ENCODE measurements at regions not wholly inside any gene's neighbourhood (a gene's known extent, or its start where the extent isn't known, plus 50 kb on each side); places are given as distances from the start of the nearest gene placed in this dataset.

GRCh38 chr12:45535610-45536180 is 193.8 kb upstream of the ARID2 start:
- DNase-seq (ENCODE audit: low read depth): no peak
- TF ChIP-seq CTCF (conservative IDR thresholded peaks at IDR 0.05; ENCODE audit: low read depth, low read length): no peak

GRCh38 chr12:45536284-45536683 is 193.2 kb upstream of the ARID2 start:
- no peak for DNase-seq (ENCODE audit: low read depth)
- no peak overlapping the region for H3K4me3 ChIP-seq (ENCODE audit: low read depth, low read length)
- no peak for TF ChIP-seq CTCF (conservative IDR thresholded peaks at IDR 0.05; ENCODE audit: low read depth, low read length)

More at GRCh38 chr12:45535610-45536180, 193.8 kb upstream of the ARID2 start:
- no peak overlapping the region for H3K4me3 ChIP-seq (ENCODE audit: low read depth, low read length)

DNA sequence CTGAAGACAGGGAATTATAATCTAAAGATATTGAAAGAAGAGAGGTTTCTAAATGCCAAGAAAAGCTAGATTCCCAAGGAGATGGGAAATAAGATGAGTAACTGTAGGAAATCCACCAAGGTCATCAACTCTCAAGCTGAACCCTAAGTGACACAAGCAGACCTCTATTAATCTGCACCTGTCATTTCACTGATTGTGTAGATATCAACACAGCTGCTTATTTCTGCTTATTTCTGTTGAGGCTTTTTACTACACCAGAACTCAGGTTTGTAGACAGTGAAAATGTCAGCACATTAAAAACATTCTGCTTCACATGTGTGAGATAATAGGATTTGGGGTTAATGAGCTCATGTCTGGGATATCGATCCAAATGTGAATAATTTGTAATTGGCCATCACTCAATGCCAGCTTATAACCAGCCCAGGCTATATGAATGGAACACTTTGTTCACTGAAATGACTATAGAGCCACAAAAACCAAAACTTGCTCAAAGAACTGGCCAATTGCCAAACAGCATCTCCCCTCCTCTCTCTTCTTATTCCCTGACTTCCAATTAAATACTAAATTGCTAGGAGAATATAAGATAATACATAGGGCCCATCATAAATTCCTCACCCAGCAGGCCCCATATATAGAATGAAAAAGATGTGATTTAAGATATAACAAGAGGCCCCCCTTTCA is 188.7 kb upstream of the ARID2 start:
- no peak for TF ChIP-seq CTCF (conservative IDR thresholded peaks at IDR 0.05; ENCODE audit: low read depth, low read length)
- DNase-seq (ENCODE audit: low read depth): no peak
- H3K4me3 ChIP-seq (ENCODE audit: low read depth, low read length): no peak overlapping the region

DNA sequence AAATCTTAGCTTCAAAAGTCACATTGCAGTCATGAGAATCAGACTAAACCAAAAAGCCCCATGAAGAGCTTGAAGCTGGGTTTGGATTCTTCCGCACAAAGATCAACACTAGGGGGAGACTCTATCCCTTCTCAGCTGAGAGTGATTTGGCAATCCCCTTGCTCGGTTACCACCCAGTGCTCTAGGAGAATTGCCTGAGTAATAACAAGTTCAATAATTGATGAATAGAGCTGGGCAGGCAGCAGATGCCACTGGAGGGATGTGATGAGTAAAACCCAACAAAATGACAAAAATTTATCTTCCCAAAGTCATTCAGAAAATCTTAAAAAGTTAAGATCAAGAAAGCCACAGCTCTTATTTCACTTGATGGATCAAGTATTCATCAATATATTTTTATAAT is 185.6 kb upstream of the ARID2 start:
- no peak overlapping the region for H3K4me3 ChIP-seq (ENCODE audit: low read depth, low read length)

GRCh38 chr12:45546545-45546944 is 183.0 kb upstream of the ARID2 start:
- no peak for TF ChIP-seq CTCF (conservative IDR thresholded peaks at IDR 0.05; ENCODE audit: low read depth, low read length)
- no peak overlapping the region for H3K4me3 ChIP-seq (ENCODE audit: low read depth, low read length)
- no peak for DNase-seq (ENCODE audit: low read depth)

More for the DNA sequence above, 185.6 kb upstream of the ARID2 start:
- peak; percentile 94 for DNase-seq (ENCODE audit: low read depth)
- TF ChIP-seq CTCF (conservative IDR thresholded peaks at IDR 0.05; ENCODE audit: low read depth, low read length): peak; percentile 93

DNA sequence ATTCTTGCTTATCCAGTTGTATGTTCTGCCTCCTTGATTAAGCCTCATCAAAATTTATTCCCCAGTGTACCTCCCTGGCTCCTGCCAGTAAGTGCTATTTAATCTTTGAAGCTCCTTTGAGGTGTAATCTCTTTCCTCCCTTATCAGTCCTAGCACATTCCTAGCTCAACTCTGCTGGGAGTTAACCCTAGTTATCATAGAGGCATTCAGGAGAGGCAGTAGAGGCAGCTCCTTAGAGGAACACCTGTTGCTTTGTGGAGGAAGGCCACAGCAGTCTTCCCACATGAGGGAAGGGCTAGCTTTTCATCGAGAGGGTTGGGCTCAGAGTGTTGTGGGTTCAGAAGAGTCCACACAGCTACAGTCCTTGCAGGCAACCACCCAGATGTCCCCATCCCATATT is 182.4 kb upstream of the ARID2 start:
- no peak for DNase-seq (ENCODE audit: low read depth)
- H3K4me3 ChIP-seq (ENCODE audit: low read depth, low read length): no peak overlapping the region
- TF ChIP-seq CTCF (conservative IDR thresholded peaks at IDR 0.05; ENCODE audit: low read depth, low read length): no peak

- peak; percentile 29 for TF ChIP-seq CTCF (conservative IDR thresholded peaks at IDR 0.05; ENCODE audit: low read depth, low read length)
- H3K4me3 ChIP-seq (ENCODE audit: low read depth, low read length): no peak overlapping the region
- peak; percentile 20 for DNase-seq (ENCODE audit: low read depth)
Measured at GRCh38 chr12:45547822-45548221, 181.7 kb upstream of the ARID2 start.
